DMS114 treated with DMSO at 0.1 percent for 48 hours (cell line): ENCODE measurements at regions not wholly inside any gene's neighbourhood (a gene's known extent, or its start where the extent isn't known, plus 50 kb on each side); places are given as distances from the start of the nearest gene placed in this dataset.

Source experiments
- DNase-seq: peaks from one replicate; lab custom pipeline; 2025; ENCODE audit not compliant: unreplicated experiment; lab: John Stamatoyannopoulos, UW

- DNase-seq, result no peak
Measured at GRCh38 chr3:168191856-168192255, 96.1 kb upstream of the GOLIM4 start.

- DNase-seq, result no peak
Measured at GRCh38 chr3:168187233-168187632, 91.5 kb upstream of the GOLIM4 start.

- no peak for DNase-seq
Measured at GRCh38 chr3:168186293-168186983, 90.7 kb upstream of the GOLIM4 start.

DNA sequence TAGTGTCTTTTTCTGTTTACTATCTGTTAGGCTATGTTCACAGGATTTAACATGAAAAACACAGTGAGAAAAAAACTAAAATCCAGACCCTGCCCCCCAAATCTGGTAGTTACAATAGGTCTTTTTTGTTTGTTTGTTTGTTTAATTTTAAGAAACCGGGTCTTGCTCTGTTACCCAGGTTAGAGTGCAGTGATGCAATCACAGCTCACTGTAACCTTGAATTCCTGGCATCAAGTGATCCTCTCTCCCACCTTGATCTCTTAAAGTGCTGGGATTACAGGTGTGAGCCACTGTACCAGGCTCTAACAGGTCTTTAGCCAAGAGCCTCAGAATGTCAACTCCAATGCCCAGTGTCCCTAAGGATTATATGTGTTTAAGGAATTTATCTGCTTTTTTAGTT, 88.0 kb upstream of the GOLIM4 start:
- no peak for DNase-seq

DNA sequence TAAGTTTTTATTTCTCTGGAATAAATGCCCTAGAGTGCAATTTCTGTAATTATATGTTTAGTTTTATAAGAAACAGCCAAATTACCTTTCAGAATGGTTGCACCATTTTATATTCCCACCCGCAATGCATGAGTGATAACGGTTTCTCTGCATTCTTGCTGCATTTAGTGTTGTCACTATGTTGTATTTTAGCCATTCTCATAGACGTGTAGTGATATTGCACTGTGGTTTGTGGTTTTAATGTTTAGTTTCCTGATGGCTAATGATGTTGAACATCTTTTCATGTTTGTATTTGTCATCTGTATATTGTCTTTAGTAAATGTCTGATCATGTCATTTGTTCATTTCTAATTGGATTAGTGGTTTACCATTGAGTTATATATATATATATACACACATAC, 73.0 kb upstream of the GOLIM4 start:
- DNase-seq, result no peak

GRCh38 chr3:168165390-168166269, 69.9 kb upstream of the GOLIM4 start:
- DNase-seq, result peak; percentile 73

DNA sequence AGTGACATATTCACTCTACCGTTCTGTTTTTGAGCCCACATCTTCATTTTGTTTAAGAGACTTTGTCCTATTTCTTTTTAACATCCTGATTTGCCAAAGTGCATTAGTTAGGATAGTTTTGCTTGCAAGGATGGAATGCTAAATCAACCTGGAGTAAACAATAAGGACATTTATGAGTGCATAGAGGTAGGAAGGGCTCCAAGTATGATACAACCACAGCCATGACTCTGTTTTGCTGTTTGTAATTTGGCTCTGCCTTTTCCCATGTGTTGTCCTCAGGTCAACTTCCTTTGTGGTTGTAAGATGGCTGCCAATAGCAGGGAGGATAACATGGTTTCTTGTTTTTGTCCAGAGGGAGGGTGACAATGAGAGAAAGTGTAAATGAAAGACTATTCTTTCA, 66.4 kb upstream of the GOLIM4 start:
- no peak for DNase-seq

DNA sequence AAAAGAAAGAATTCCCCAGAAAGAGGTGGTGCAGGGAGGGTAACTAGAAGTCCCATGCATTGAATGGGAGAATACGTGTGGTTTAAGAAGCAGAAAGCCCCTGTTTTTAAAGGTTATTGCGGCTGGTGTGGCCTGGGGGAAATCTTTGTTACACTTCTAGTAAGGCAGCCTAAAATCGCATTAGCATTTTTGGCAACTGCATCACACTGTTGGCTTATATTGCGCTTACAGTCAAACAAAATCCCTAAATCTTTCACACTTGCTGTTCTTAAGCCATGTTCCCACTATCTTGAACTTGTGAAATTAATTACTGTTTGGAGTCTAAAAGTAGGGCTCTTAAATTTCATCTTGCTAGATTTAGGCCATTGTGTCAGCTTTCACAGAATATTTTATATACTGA, 66.0 kb upstream of the GOLIM4 start:
- DNase-seq, result no peak

- no peak for DNase-seq
Measured at GRCh38 chr3:168157903-168158302, 62.2 kb upstream of the GOLIM4 start.

GRCh38 chr3:168157099-168157700, 61.5 kb upstream of the GOLIM4 start:
- DNase-seq, result no peak

DNA sequence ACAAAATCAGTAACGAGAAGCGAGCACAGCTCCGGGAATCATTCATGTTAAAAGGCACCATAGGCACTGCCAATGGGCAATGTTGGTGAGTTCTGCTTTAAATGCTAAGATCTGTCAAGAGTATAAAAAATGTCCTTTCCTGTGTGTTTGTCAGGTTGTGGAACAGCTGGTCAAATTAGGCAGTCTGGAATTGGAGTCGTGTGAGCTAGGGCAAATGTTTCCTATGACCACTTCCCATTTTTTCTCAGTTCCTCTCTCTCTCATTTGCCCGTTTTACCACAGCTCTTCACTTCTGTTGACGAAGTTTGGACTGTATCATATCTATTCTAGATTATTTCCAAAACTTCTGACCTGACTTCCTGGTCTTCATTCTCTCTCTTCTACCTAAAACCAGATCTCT, 60.8 kb upstream of the GOLIM4 start:
- DNase-seq, result no peak

GRCh38 chr3:168155303-168155702, 59.6 kb upstream of the GOLIM4 start:
- DNase-seq, result no peak

DNA sequence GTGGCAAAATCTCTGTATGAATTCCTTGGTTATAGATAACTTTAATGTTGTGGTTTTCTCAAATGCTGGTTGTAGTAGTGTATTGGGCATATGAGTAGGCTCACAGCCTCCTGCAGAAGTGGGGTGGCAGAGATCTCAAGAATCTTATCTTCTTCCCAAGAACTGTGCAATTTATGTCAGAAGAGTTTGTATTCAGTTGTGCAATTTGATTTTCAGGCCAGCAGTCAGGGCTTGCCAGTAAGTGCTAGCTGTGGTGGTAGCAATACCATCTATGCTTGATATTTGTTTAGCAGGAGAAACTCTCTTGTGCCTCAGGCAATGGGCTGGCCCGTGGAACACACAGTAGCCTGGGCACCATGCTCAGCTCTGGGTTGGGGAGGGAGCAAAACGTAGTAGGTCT, 58.4 kb upstream of the GOLIM4 start:
- DNase-seq, result no peak

- DNase-seq, result no peak
Measured at GRCh38 chr3:168152149-168152548, 56.4 kb upstream of the GOLIM4 start.
